DMS79 (cell line): ENCODE measurements at regions not wholly inside any gene's neighbourhood (a gene's known extent, or its start where the extent isn't known, plus 50 kb on each side); places are given as distances from the start of the nearest gene placed in this dataset.

Experiments used
- DNase-seq: peaks from one replicate; lab custom pipeline; 2025; lab: John Stamatoyannopoulos, UW

DNA sequence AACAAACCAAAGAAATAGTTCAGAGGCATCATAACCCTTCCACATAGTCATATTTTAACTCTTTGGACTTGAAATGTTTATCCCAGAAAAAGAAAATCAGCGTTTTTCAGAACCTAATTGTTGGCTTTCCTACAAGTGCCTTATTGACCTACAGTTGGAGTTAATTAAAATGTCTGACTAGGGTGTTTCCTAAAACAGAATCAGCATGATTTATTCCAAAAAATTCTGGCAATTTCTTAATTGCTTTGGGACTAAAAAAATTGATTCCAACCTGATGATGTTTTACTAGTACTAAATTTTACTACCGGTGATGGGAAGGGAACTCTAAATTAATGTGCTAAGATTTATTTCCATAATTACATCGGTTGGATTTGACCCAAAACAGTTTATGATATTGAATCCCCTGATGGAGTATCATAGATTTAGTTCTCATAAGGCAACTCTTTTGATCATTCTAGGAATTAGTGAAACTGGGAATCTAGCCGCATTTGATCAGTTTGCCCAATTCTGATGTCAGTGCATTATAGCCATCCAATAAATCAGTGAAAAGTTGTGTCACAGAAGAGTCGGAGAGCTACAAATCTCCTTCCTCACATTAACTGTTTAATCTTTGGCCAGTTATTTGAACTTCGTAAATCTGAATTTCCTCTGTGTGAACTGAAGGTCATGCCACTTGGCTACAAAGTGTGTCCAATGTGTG lies 134.3 kb upstream of the DSEL start:
- no peak for DNase-seq

DNA sequence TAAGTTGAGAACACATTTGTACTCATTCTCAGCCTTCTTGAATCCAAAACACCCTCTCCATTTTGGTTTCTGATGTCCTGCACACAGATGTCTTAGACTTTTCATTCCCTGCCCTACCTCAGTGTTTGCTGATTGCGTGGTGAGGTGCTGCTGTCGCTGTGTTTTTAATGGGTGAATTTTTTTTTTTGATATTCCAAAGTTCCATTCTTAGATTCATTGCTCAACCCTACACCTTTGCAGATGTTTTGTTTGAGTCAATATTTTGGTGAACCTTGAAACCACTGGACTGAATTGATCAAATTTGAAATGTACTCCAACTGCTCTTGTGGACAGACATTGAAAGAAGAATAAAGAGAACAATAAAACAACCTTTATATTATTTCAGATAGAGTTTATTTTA lies 130.4 kb upstream of the DSEL start:
- DNase-seq = no peak

DNA sequence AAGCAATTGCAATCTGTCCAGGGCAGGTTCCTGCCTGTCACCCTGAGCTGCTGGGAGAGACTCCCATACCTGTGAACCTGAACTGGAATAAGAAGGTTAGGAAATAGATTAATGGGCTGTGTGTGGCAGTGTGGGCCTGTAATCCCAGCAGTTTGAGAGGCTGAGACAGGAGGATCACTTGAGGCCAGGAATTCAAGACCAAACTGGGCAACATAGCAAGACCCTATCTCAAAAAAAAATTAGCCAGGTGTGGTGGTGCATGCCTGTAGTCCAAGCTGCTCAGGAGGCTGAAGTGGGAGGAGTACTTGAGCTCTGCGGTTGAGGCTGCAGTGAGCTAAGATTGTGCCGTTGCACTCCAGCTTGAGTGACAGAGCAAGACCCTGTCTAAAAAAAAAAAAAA lies 127.7 kb upstream of the DSEL start:
- no peak for DNase-seq

DNA sequence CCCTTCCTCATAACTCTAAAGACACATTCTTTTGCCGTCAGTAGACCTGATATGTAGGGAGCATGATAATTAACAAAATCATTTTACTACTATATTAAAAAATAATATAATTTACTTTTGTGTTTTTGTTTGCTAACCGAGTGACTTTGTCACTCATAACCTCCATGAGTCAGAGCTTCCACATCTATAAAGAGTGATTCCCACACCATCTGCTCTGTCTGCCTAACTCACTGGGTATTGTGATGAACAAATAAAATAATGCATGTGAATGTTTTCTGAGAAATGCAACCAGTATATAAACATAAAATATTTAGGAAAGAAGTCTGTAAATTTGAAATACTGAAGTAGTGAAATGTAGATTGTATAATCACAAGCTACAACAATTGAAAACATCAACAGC lies 123.4 kb upstream of the DSEL start:
- DNase-seq = no peak

DNA sequence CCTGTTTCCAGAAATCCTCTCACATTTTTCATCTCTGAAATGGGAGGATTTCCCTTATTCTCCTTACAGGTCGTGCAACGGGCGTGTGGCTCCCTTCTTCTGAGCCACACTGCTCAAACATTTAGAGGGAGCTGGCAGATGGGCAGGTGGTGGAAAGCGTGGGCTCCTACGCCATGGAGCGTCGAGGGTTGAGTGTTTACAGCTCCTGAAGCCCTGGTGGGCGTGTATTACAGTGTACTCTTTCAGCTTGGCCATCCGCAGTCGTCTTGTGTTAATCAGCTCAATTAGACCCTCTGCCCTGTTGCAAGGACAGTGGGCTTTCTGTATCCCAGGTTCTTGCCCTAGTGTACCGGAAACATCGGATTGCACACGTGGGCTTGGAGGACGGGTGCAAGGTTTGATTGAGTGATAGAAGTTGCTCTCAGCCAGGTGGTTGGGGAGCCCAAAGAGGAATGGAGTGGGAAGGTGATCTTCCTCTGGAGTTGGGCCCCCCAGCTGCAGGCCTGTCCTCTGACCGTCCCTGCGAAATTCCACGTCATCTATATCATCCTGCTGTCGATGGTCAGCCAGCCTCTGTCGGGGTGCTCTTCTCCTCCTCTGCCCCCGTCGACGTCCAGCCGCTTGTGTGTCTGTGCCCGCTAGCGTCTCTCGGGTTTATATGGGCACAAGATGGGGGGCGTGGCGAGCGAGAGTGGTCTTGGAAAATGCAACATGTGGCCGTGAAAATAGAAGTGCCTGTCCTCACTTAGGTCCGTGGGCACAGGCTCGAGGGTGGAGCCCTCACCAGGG lies 120.3 kb upstream of the DSEL start:
- no peak for DNase-seq

DNA sequence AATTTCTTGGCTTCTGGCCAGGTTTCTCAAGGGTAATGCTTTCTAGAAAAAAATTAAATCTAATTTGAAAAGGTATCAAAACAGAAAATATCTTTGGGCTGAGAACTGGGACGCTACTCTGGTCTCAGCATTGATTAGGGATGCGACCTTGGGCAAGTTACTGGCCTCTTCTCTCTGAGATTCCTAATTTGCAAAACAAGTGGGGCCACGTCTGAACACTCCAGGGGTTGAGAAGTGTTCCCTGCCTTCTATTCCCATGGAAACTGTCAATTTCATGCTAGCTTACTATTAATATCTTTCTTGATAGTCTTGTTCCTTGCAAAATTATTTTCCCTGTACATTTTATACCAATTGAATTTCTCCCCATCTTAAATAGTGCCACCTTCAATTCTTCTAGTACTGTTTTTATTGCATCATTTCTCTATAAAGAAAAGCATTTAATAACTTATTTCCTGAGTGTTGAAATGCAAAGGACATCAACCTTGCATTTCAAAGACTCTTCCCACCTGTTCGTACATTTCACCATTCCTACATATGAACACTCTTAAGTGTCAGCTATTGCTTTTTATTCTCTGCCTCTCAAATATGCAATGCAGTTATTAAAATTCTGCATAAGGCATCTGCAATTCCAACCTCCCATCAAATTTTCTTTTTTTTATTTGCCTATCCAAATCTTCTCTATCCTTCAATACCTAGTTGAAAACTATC lies 118.3 kb upstream of the DSEL start:
- DNase-seq = no peak

DNA sequence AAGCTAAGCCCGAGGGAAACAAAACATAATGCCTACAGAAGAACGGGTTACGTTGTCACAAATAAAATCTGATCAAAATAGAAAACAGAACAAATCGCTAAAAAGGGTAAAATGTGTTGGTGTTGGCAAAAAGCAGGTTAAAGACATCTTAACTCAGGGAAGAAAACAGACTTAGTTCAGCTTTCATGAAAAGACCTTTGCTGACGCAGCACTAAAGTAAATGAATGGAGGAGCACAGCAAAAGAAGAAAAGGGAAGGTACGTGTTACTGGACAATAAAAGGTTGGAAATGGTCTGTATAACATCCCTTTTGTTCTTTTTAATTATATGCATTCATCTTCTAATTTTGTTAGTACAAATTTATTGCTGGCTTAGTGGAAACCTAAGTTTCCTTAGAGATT lies 117.4 kb upstream of the DSEL start:
- DNase-seq = no peak

DNA sequence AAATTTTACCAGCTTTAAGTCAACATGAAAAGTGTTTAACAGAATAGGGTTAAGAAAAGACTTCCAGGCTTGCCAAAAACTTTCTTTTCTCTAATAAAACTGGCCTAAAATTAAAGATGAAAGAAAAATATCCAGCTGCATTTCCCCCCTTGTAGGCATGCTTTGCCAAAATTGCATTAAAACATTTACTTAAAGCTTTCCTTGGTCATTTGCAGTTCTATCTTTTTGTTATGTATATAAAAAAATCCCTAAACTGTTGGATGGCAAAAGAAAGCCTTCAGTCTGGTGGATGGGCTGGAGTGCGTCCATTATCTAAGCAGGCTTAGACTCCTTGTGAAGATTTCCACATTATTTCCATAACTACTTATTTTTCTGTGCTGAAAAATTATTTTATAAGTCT lies 105.4 kb upstream of the DSEL start:
- DNase-seq = no peak

DNA sequence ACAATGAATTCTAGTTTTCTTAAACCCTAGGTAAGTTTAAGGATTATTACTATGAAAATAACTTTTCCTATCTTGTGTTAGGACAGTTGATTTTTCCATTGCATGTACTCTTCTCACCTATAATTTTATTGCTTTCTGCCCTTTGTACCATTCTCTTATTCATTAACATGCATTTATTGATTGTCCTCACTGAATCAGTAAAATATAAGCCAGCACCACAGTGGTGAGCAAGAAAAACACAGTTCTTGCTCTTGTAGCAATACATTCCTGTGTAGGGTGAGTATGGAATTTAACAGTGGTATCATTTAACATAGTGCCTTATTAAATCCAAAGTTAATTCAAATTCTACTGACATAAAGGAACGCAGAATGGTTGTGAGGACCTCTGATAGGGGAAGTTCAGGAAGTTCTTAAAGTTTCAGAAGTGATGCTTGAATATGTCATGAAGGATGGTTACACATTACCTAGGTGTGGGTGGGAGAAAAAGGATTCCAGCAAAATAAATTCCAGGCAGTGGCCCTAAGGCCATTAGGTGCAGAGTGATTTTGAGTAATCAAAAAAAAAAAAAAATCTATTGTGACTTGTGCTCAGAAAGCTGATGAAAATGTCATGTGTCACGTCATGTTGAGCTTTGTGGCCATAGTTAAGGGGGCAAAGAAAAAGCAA lies 104.7 kb upstream of the DSEL start:
- DNase-seq = no peak

DNA sequence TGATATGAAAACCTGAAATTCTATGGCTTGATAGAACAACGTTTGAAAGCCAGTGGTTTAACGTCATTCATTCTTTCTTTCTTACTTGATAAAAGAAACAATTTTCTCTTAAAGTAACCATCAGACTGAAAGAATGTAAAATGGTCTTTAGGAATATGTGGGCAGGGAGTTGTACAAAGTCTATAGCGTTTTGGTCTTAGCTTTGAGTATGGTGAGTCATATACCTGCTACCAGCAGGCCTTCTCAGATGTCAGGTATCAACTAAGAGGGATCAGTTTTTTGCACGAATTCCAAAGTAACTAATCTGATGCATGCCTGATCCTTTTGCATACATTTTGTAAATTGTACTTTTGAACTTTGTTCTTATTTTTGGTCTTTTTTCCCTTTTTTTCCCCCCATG lies 101.5 kb upstream of the DSEL start:
- DNase-seq = no peak

DNA sequence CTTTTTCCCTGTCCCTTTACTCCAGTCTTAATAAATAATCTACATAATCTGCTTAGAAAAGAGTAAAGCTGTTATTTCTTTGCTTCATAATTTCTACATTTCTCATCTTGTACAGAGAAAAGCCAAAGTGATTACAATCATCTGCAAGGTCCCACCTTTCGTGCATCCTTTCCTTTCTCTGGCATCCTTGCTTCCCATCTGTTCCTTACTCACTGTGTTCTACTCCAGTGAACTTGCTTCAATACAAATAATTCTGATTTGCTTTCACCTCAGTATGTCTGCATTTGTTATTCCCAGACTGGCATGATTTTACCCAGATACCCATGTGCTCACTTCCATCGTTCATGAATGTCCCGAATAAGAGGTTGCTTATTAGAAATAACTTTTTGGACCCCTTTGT lies 99.4 kb upstream of the DSEL start:
- DNase-seq = no peak

DNA sequence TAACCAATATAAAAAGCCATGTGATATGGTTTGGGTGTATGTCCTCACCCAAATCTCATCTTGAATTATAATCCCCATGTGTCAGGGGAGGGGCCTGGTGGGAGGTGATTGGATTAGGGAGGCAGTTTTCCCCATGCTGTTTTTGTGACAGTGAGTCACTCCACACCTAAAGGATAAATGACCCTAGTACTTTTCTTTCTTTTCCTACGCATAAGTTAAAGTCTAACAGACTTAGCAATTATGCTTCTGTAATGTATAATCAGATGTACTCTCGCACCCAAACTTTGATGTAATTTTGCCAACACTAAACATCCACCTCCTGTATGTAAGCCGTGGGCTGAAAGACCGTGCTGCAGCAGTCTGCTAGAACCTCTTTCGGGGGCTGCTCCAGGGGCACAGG lies 97.2 kb upstream of the DSEL start:
- DNase-seq = no peak

DNA sequence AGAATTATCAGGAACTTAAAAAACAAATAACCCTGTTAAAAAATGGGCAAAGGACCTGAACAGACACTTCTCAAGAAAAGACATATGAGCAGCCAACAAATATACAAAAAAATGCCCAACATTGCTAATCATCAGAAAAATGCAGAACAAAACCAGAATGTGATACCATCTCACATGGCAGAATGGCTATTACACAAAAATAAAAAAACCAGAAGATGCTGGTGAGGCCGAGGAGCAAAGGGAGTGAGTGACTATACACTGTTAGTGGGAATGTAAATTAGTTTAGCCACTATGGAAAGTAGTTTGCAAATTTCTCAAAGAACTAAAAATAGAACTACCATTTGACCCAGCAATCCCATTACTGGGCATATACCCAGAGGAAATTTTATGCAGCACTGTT lies 95.8 kb upstream of the DSEL start:
- DNase-seq = no peak

DNA sequence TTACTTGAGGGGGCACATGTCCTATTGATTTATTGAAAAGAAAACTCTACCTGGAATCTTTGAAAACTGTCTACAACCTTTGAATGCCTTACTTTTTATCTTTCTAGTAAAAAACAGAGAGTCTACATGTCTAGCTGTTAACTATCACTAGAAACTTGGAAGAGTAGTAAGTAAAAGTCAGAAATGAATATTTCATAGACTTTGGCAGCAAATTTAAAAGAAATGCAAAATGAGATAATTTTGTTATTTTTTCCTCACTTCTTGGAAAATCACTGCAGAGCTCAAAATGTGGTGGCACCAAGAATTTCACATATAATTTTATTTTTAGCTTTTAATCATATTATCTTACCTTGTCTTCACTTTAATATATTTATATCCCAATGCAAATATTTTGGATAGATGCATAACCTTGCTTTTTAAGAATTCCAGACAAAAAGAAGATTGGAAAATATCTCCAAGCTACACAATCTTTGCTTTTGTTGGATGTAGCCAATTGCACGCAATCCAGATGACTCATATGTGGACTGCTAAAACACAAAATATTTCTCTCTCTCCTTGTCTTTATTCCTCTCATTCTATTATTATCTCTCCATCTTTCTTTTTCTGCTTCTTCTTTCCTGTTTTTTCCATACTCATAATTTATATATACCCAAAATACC lies 92.2 kb upstream of the DSEL start:
- DNase-seq = no peak

DNA sequence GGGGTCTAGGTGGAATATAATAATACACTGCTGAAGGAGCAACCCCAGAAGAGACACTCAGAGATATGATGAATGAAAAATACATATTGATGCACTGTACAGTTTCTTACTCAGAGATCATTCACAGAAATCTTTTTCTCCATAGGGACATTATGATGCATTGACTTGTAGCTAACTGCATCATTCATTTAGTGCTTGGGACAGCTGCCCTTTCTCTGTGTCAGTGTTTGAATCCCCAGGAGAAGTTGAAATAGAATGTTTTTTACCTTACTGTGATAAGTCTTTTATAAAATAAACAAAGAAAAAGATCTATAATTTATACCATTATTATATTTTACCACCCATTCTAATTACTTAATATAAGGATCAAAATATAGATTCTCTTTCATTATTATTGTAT lies 91.7 kb upstream of the DSEL start:
- DNase-seq = no peak

DNA sequence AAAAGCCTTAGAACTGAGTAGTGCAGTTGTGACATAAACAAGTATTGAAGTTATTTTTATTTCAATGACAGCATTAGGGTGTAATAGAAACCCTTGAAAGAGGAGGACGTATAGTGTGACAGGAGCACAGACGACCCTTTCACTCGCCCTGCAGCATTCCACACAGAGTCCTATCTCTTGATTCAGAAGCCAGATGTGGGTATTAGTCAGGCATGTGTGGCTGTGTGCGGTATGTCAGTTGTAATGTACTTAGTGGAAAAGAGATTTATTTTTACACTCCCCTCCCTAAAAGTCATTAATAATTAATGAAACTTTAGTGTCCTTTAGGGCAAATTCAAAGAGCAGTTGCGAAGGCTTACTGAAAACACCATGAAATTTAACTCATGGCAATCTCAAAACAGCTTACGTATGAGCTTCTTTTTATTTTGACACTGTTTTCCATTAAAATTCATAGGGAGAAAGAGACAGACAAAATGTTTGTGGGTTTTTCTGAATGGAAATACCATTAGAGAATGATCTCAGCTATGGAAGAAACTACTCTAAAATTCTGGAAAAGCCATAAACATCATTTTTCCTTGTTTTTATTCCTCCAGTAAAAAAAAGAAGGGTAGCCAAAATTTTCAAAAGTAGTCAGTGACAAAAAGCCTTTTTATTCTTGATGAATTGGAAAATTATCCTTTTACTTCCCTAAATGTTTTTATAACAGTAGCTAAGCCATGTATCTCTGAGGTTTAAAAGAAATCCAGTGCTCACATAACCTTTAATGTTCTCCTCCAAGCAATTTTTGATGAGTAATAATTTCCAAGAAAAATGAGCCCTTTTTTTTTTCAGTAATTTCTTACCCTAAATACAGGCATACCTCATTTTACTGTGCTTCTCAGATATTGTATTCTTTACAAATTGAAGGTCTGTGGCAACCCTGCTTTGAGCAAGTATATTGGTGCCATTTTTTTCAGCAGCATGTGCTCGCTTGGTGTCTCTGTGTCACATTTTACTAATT lies 84.0 kb upstream of the DSEL start:
- DNase-seq = no peak

DNA sequence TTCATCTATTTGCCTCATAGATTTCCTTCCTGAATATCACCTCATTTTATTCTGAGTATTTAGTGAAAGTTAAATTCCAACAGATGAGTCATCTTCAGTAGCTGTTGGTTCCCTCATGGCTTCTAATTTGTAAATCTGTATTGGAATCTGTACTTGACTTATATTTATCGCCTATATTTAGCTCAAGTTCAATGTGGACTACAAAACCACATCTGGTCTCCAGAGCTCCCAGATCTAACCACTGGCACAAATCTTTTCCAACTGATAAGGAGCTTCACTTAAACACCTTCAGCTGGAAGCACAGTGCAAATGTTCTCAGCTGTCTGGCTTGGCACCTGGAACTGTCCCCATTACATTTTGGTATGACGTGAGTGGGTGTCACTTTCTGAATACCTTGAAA lies 82.8 kb upstream of the DSEL start:
- DNase-seq = no peak

DNA sequence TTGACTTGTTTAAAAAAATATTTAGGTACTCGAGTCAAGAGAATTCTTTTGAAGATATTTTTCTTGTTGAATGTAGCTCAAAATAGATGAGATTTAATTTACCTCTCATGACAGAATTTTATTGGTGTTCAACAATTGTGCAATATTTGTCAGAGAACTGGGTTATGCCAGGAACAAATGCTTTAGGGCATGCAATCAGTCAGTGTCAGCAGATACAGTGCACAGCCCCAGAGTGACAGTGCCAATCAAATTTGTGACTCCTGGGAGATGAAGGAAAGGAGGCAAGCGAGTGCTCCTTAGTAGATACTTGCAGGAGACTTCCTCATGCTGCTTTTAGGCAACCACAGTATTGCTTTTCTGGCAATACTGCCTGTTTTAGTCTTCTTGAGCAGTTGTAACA lies 81.2 kb upstream of the DSEL start:
- DNase-seq = no peak

DNA sequence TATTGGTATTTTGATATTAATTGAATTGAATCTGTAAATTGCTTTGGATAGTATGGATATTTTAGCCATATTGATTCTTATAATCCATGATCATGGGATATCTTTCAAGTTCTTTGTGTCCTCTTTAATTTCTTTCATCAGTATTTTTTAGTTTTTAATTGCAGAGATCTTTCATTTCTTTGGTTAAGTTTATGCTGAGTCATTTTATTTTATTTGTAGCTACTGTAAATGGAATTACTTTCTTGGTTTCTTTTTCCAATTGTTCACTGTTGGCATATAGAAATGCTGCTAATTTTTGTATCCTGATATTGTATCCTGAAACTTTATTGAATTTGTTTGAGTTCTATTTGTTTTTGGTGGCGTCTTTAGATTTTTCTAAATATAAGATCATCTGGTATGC lies 79.5 kb upstream of the DSEL start:
- DNase-seq = no peak

DNA sequence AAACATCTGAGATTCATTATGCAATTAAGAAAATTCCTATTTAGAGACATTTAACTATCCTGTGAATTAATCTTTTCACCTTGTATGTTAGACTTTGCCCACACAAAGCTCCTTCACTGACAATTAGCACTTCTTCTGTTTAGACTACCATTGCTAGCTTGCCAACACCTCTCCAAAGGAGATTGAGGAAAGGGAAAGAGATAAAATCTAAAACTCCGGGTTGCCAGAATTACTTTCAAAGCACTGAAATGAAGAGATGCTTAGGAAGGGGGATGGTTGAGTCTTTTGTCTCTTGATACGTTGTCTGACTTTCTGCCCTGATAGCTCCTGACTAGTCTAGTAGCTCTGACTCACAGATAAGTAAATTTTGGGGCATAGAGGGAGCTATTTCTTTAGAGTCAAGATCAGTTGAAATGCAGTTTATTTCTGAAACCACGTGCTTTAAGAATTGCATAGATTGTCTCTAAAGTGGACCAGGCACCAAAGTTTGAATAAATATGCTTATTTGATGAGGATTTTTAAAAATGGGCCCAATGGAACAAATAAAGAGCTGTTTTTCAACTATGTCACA lies 74.1 kb upstream of the DSEL start:
- no peak for DNase-seq

DNA sequence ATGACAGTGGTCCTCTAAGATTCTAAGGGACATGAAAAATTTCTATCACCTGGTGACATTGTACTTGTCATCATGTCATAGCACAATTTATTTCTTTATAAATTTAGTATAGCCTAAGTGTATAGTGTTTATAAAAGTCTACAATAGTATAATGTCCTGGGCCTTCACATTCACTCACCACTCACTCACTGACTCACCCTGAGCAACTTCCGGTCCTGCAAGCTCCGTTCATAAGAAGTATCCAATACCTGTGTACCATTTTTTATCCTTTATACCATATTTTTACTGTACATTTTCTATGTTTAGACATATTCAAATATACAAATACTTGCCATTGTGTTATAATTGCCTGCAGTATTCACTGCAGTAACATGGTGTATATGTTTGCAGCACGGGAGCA lies 72.8 kb upstream of the DSEL start:
- no peak for DNase-seq
